Activated naive CD8-positive, alpha-beta T cell treated with anti-CD3 and anti-CD28 coated beads for 36 hours (primary cell): ENCODE measurements at regions not wholly inside any gene's neighbourhood (a gene's known extent, or its start where the extent isn't known, plus 50 kb on each side); places are given as distances from the start of the nearest gene placed in this dataset.

ENCODE experiments used
- DNase-seq: peaks from one replicate; pipeline ENCODE4 v3.0.0; 2021
- H3K27ac Mint-ChIP-seq: one replicate; pipeline ENCODE4 v1.8.0; 2022; ENCODE audit warnings: mild to moderate bottlenecking, moderate library complexity, mixed read lengths
- H3K27me3 Mint-ChIP-seq: one replicate; pipeline ENCODE4 v1.8.0; 2022; ENCODE audit warnings: mild to moderate bottlenecking, mixed read lengths
- H3K36me3 Mint-ChIP-seq: one replicate; pipeline ENCODE4 v1.8.0; 2021; ENCODE audit warnings: mild to moderate bottlenecking, mixed read lengths
- H3K4me1 Mint-ChIP-seq: one replicate; pipeline ENCODE4 v1.8.0; 2021; ENCODE audit warnings: mixed read lengths
- H3K4me3 Mint-ChIP-seq: one replicate; pipeline ENCODE4 v1.8.0; 2022; ENCODE audit warnings: mild to moderate bottlenecking, moderate library complexity, mixed read lengths
- H3K9me3 Mint-ChIP-seq: one replicate; pipeline ENCODE4 v1.8.0; 2022; ENCODE audit warnings: mixed read lengths

GRCh38 chr2:126399001-126399400, 257.0 kb upstream of the GYPC start:
- Mint-ChIP-seq H3K27me3 (peaks cover 39% of the 10 kb centered on the region), H3K27ac (no peak overlapping the region), H3K4me3 (no peak overlapping the region), H3K4me1 (no peaks in the 10 kb centered on the region), H3K9me3 (no peaks in the 10 kb centered on the region), H3K36me3 (no peaks in the 10 kb centered on the region)
- DNase-seq: peak; percentile 6

- DNase-seq: no peak
- H3K9me3 Mint-ChIP-seq: no peaks in the 10 kb centered on the region
- H3K27ac Mint-ChIP-seq: no peak overlapping the region
- H3K4me1 Mint-ChIP-seq: no peaks in the 10 kb centered on the region
- H3K36me3 Mint-ChIP-seq: no peaks in the 10 kb centered on the region
- no peak overlapping the region for H3K4me3 Mint-ChIP-seq
- peaks cover 10% of the 10 kb centered on the region for H3K27me3 Mint-ChIP-seq
Measured at GRCh38 chr2:126403039-126403628, 252.8 kb upstream of the GYPC start.

GRCh38 chr2:126406267-126406666, 249.7 kb upstream of the GYPC start:
- Mint-ChIP-seq H3K27me3 (peaks cover 6% of the 10 kb centered on the region), H3K4me3 (no peak overlapping the region), H3K36me3 (no peaks in the 10 kb centered on the region), H3K27ac (no peak overlapping the region), H3K9me3 (no peaks in the 10 kb centered on the region), H3K4me1 (no peaks in the 10 kb centered on the region)
- DNase-seq: no peak

GRCh38 chr2:126408671-126409070, 247.3 kb upstream of the GYPC start:
- peaks cover 3% of the 10 kb centered on the region for H3K9me3 Mint-ChIP-seq
- no peak overlapping the region for H3K27ac Mint-ChIP-seq
- peaks cover 11% of the 10 kb centered on the region for H3K4me1 Mint-ChIP-seq
- H3K27me3 Mint-ChIP-seq: peaks cover 13% of the 10 kb centered on the region
- no peak for DNase-seq
- H3K4me3 Mint-ChIP-seq: no peak overlapping the region
- H3K36me3 Mint-ChIP-seq: peaks cover 3% of the 10 kb centered on the region

GRCh38 chr2:126409850-126410249, 246.1 kb upstream of the GYPC start:
- DNase-seq: no peak
- no peak overlapping the region for H3K27ac Mint-ChIP-seq

GRCh38 chr2:126413079-126413478, 242.9 kb upstream of the GYPC start:
- peak overlapping the region; percentile 77 for H3K27ac Mint-ChIP-seq
- peaks cover 11% of the 10 kb centered on the region for H3K4me1 Mint-ChIP-seq
- H3K36me3 Mint-ChIP-seq: peaks cover 3% of the 10 kb centered on the region
- DNase-seq: no peak
- H3K9me3 Mint-ChIP-seq: peaks cover 4% of the 10 kb centered on the region
- no peak overlapping the region for H3K4me3 Mint-ChIP-seq
- peaks cover 13% of the 10 kb centered on the region for H3K27me3 Mint-ChIP-seq

More at GRCh38 chr2:126409850-126410249, 246.1 kb upstream of the GYPC start:
- Mint-ChIP-seq H3K9me3 (peaks cover 3% of the 10 kb centered on the region), H3K4me3 (no peak overlapping the region), H3K4me1 (peaks cover 11% of the 10 kb centered on the region), H3K27me3 (peaks cover 13% of the 10 kb centered on the region), H3K36me3 (peaks cover 3% of the 10 kb centered on the region)

- no peaks in the 10 kb centered on the region for H3K27me3 Mint-ChIP-seq
- H3K4me1 Mint-ChIP-seq: no peaks in the 10 kb centered on the region
- no peak overlapping the region for H3K27ac Mint-ChIP-seq
- H3K36me3 Mint-ChIP-seq: peaks cover 2% of the 10 kb centered on the region
- no peak overlapping the region for H3K4me3 Mint-ChIP-seq
- peaks cover 23% of the 10 kb centered on the region for H3K9me3 Mint-ChIP-seq
- no peak for DNase-seq
Measured at GRCh38 chr2:126419403-126419802, 236.6 kb upstream of the GYPC start.

GRCh38 chr2:126425943-126426342, 230.0 kb upstream of the GYPC start:
- Mint-ChIP-seq H3K36me3 (no peaks in the 10 kb centered on the region), H3K4me3 (no peak overlapping the region), H3K9me3 (peaks cover 5% of the 10 kb centered on the region), H3K4me1 (no peaks in the 10 kb centered on the region), H3K27me3 (peaks cover 5% of the 10 kb centered on the region), H3K27ac (no peak overlapping the region)
- no peak for DNase-seq

GRCh38 chr2:126429103-126429502, 226.9 kb upstream of the GYPC start:
- no peak overlapping the region for H3K4me3 Mint-ChIP-seq
- H3K27me3 Mint-ChIP-seq: peaks cover 5% of the 10 kb centered on the region
- no peaks in the 10 kb centered on the region for H3K9me3 Mint-ChIP-seq
- no peaks in the 10 kb centered on the region for H3K36me3 Mint-ChIP-seq
- H3K27ac Mint-ChIP-seq: no peak overlapping the region
- no peak for DNase-seq
- no peaks in the 10 kb centered on the region for H3K4me1 Mint-ChIP-seq

- DNase-seq: no peak
- peaks cover 8% of the 10 kb centered on the region for H3K27me3 Mint-ChIP-seq
- no peaks in the 10 kb centered on the region for H3K4me1 Mint-ChIP-seq
- H3K27ac Mint-ChIP-seq: no peak overlapping the region
- no peaks in the 10 kb centered on the region for H3K36me3 Mint-ChIP-seq
- no peak overlapping the region for H3K4me3 Mint-ChIP-seq
- no peaks in the 10 kb centered on the region for H3K9me3 Mint-ChIP-seq
Measured at GRCh38 chr2:126431136-126431535, 224.8 kb upstream of the GYPC start.

GRCh38 chr2:126436411-126436810, 219.5 kb upstream of the GYPC start:
- peaks cover 8% of the 10 kb centered on the region for H3K27me3 Mint-ChIP-seq
- no peaks in the 10 kb centered on the region for H3K9me3 Mint-ChIP-seq
- H3K36me3 Mint-ChIP-seq: no peaks in the 10 kb centered on the region
- no peak overlapping the region for H3K27ac Mint-ChIP-seq
- no peak overlapping the region for H3K4me3 Mint-ChIP-seq
- DNase-seq: no peak
- H3K4me1 Mint-ChIP-seq: no peaks in the 10 kb centered on the region

GRCh38 chr2:126437016-126437415, 218.9 kb upstream of the GYPC start:
- H3K9me3 Mint-ChIP-seq: no peaks in the 10 kb centered on the region
- H3K27ac Mint-ChIP-seq: no peak overlapping the region
- no peaks in the 10 kb centered on the region for H3K4me1 Mint-ChIP-seq
- no peak for DNase-seq
- peaks cover 8% of the 10 kb centered on the region for H3K27me3 Mint-ChIP-seq
- no peaks in the 10 kb centered on the region for H3K36me3 Mint-ChIP-seq
- no peak overlapping the region for H3K4me3 Mint-ChIP-seq

GRCh38 chr2:126444512-126444911, 211.4 kb upstream of the GYPC start:
- Mint-ChIP-seq H3K27ac (no peak overlapping the region), H3K4me3 (no peak overlapping the region), H3K4me1 (no peaks in the 10 kb centered on the region), H3K36me3 (no peaks in the 10 kb centered on the region), H3K9me3 (no peaks in the 10 kb centered on the region), H3K27me3 (peaks cover 5% of the 10 kb centered on the region)
- no peak for DNase-seq

GRCh38 chr2:126446106-126446695, 209.8 kb upstream of the GYPC start:
- H3K27me3 Mint-ChIP-seq: no peaks in the 10 kb centered on the region

GRCh38 chr2:126448611-126449010, 207.3 kb upstream of the GYPC start:
- Mint-ChIP-seq H3K27ac (no peak overlapping the region), H3K4me1 (no peaks in the 10 kb centered on the region), H3K4me3 (no peak overlapping the region), H3K36me3 (no peaks in the 10 kb centered on the region), H3K27me3 (no peaks in the 10 kb centered on the region), H3K9me3 (no peaks in the 10 kb centered on the region)
- no peak for DNase-seq

More at GRCh38 chr2:126446106-126446695, 209.8 kb upstream of the GYPC start:
- no peaks in the 10 kb centered on the region for H3K9me3 Mint-ChIP-seq
- DNase-seq: no peak
- H3K27ac Mint-ChIP-seq: no peak overlapping the region
- no peak overlapping the region for H3K4me3 Mint-ChIP-seq
- no peaks in the 10 kb centered on the region for H3K36me3 Mint-ChIP-seq
- no peaks in the 10 kb centered on the region for H3K4me1 Mint-ChIP-seq

- Mint-ChIP-seq H3K4me3 (no peak overlapping the region), H3K36me3 (no peaks in the 10 kb centered on the region), H3K9me3 (no peaks in the 10 kb centered on the region), H3K4me1 (no peaks in the 10 kb centered on the region), H3K27ac (no peak overlapping the region), H3K27me3 (no peaks in the 10 kb centered on the region)
- DNase-seq: no peak
Measured at GRCh38 chr2:126449677-126450076, 206.3 kb upstream of the GYPC start.
